Fibroblast of pulmonary artery (primary cell): ENCODE measurements at regions not wholly inside any gene's neighbourhood (a gene's known extent, or its start where the extent isn't known, plus 50 kb on each side); places are given as distances from the start of the nearest gene placed in this dataset.

ENCODE experiments used
- DNase-seq: peaks from one replicate; pipeline ENCODE4 v3.0.0-alpha.2; 2010; ENCODE audit warnings: low read depth
- H3K4me3 ChIP-seq: replicated peaks from 2 replicates; pipeline ENCODE4 v1.5.1; 2011; ENCODE audit warnings: low read depth, mild to moderate bottlenecking, control low read depth, low read length, moderate library complexity
- TF ChIP-seq, protein P1 (sequence below): IDR thresholded peaks from 2 replicates; pipeline ENCODE4 v1.5.1; 2011; ENCODE audit warnings: mild to moderate bottlenecking, control low read depth, low read length, inconsistent platforms; ENCODE audit errors: missing control alignments

DNA sequence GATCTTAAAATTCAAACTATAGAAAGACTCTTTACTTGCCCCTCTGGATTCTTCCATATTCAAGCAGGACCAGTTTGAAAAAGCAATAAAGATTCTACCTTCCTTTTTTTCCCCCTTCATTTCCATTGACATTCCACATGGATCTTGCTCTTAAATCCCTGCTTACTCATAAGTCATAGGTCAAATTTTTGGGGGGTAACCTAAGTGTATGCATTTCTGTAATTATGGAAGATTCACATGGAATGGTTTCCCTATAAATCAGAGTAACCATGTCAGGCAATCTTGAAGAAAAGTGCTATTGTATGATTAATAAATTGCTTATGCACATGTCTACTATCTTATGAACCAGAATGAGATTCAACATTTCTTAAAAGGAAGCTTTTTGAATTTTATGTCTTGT lies 551.0 kb downstream of the HAO1 start:
- TF ChIP-seq, protein P1, sequence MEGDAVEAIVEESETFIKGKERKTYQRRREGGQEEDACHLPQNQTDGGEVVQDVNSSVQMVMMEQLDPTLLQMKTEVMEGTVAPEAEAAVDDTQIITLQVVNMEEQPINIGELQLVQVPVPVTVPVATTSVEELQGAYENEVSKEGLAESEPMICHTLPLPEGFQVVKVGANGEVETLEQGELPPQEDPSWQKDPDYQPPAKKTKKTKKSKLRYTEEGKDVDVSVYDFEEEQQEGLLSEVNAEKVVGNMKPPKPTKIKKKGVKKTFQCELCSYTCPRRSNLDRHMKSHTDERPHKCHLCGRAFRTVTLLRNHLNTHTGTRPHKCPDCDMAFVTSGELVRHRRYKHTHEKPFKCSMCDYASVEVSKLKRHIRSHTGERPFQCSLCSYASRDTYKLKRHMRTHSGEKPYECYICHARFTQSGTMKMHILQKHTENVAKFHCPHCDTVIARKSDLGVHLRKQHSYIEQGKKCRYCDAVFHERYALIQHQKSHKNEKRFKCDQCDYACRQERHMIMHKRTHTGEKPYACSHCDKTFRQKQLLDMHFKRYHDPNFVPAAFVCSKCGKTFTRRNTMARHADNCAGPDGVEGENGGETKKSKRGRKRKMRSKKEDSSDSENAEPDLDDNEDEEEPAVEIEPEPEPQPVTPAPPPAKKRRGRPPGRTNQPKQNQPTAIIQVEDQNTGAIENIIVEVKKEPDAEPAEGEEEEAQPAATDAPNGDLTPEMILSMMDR, result no peak
- H3K4me3 ChIP-seq, result no peak overlapping the region
- no peak for DNase-seq

- H3K4me3 ChIP-seq, result no peak overlapping the region
- TF ChIP-seq, protein P1, result no peak
- peak; percentile 46 for DNase-seq
Observed at GRCh38 chr20:7392542-7393206, 547.6 kb downstream of the HAO1 start.

GRCh38 chr20:7399114-7399513 lies 541.1 kb downstream of the HAO1 start:
- DNase-seq, result peak; percentile 8
- no peak overlapping the region for H3K4me3 ChIP-seq
- TF ChIP-seq, protein P1, result no peak

GRCh38 chr20:7399575-7399974 lies 540.7 kb downstream of the HAO1 start:
- TF ChIP-seq, protein P1, result no peak
- DNase-seq, result no peak
- no peak overlapping the region for H3K4me3 ChIP-seq

GRCh38 chr20:7406671-7407070 lies 533.6 kb downstream of the HAO1 start:
- TF ChIP-seq, protein P1, result no peak
- DNase-seq, result no peak
- no peak overlapping the region for H3K4me3 ChIP-seq

DNA sequence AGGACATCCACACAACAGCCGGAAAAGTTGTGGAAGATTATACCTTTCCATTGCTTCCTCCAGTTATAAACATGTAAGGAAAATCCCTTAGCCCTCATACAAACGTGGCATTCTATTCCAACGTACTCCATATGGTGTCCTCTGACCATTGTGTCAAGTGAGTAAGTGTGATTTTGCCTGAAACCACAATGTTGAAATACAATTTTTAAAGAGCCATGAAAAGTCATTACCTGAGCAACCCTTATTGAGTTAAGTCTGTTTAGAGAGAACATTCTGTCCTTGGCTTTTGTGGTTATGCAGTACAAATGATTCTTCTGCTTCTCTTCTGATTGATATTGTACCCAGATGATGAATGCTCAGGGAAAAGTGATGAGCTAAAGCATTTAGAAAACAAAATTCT lies 530.1 kb downstream of the HAO1 start:
- TF ChIP-seq, protein P1, result no peak
- no peak for DNase-seq
- no peak overlapping the region for H3K4me3 ChIP-seq

GRCh38 chr20:7411075-7411474 lies 529.2 kb downstream of the HAO1 start:
- H3K4me3 ChIP-seq, result no peak overlapping the region
- TF ChIP-seq, protein P1, result no peak
- DNase-seq, result no peak
